ENCODE measurements at regions not wholly inside any gene's neighbourhood (a gene's known extent, or its start where the extent isn't known, plus 50 kb on each side); places are given as distances from the start of the nearest gene placed in this dataset.

GRCh38 chr16:51981725-51982124, 565.2 kb downstream of the TOX3 start:
- TF ChIP-seq, protein P1, sequence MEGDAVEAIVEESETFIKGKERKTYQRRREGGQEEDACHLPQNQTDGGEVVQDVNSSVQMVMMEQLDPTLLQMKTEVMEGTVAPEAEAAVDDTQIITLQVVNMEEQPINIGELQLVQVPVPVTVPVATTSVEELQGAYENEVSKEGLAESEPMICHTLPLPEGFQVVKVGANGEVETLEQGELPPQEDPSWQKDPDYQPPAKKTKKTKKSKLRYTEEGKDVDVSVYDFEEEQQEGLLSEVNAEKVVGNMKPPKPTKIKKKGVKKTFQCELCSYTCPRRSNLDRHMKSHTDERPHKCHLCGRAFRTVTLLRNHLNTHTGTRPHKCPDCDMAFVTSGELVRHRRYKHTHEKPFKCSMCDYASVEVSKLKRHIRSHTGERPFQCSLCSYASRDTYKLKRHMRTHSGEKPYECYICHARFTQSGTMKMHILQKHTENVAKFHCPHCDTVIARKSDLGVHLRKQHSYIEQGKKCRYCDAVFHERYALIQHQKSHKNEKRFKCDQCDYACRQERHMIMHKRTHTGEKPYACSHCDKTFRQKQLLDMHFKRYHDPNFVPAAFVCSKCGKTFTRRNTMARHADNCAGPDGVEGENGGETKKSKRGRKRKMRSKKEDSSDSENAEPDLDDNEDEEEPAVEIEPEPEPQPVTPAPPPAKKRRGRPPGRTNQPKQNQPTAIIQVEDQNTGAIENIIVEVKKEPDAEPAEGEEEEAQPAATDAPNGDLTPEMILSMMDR (conservative IDR thresholded peaks at IDR 0.05; ENCODE audit: low read length): no peak
- no peak for TF ChIP-seq EZH2phosphoT487 (IDR thresholded peaks at IDR 0.05; ENCODE audit: borderline replicate concordance, low read depth, low read length)

All from OCI-LY7 (cell line).